C4-2B (cell line): ENCODE measurements at regions not wholly inside any gene's neighbourhood (a gene's known extent, or its start where the extent isn't known, plus 50 kb on each side); places are given as distances from the start of the nearest gene placed in this dataset.

ENCODE experiments used
- CTCF ChIP-seq: fragments of 450-650 bp; conservative IDR thresholded peaks from 2 replicates; pipeline ENCODE4 v1.5.1; 2017; ENCODE audit warnings: mild to moderate bottlenecking
- ZFX ChIP-seq: fragments of 450-650 bp; IDR thresholded peaks from 2 replicates; pipeline ENCODE4 v1.6.1; 2017

- TF ChIP-seq ZFX (no peak), CTCF (no peak)
Observed at GRCh38 chr7:27346531-27347275, 104.1 kb downstream of the EVX1 start.
